H1 (cell line): ENCODE measurements at regions not wholly inside any gene's neighbourhood (a gene's known extent, or its start where the extent isn't known, plus 50 kb on each side); places are given as distances from the start of the nearest gene placed in this dataset.
A peak's percentile ranks its signal among the peaks of the same experiment; 100 is the strongest.

Source experiments
- CTCF ChIA-PET: fragments of 300-600 bp; sonication (Branson Sonifier 250); formaldehyde crosslinking; loops from one replicate; lab custom pipeline; 2021; ENCODE audit not compliant: partially characterized antibody; lab: Charles Lee
- POLR2A ChIA-PET: fragments of 300-600 bp; sonication (Branson Sonifier 250); formaldehyde crosslinking; loops from one replicate; lab custom pipeline; 2021; ENCODE audit warnings: inconsistent platforms; ENCODE audit not compliant: partially characterized antibody; lab: Charles Lee
- DNase-seq, 2 experiments: peaks; one replicate each; pipeline versions ENCODE4 v3.0.0 to v3.0.0-alpha.2; 2010 to 2022; ENCODE audit warnings: low spot score in 2 of 2, low read depth in 1 of 2, mixed read lengths in 1 of 2
- FAIRE-seq: peaks from 2 replicates; lab custom pipeline; 2011; peaks lifted over from hg19 to GRCh38; lab: Jason Lieb, UNC
- H2AFZ ChIP-seq: 2 replicates; pipeline ENCODE4 v1.8.1; 2012; ENCODE audit warnings: low read length, inconsistent platforms
- H2AK5ac ChIP-seq: 2 replicates; pipeline ENCODE4 v1.6.1; 2013; ENCODE audit warnings: low read depth, low read length
- H2BK120ac ChIP-seq: replicated peaks from 2 replicates; pipeline ENCODE3; 2013; ENCODE audit warnings: low read depth, low read length, inconsistent platforms
- H2BK12ac ChIP-seq: 2 replicates; pipeline ENCODE4 v1.6.1; 2013; ENCODE audit warnings: low read depth, low read length
- H2BK15ac ChIP-seq: 2 replicates; pipeline ENCODE4 v1.6.1; 2013; ENCODE audit warnings: low read length
- H2BK20ac ChIP-seq: 2 replicates; pipeline ENCODE4 v1.6.1; 2013; ENCODE audit warnings: low read length
- H2BK5ac ChIP-seq: 2 replicates; pipeline ENCODE4 v1.6.1; 2013; ENCODE audit warnings: low read depth, low read length
- H3K14ac ChIP-seq: 2 replicates; pipeline ENCODE4 v1.6.1; 2013; ENCODE audit warnings: inconsistent platforms; ENCODE audit not compliant: insufficient read length
- H3K18ac ChIP-seq: 2 replicates; pipeline ENCODE4 v1.6.1; 2013; ENCODE audit warnings: low read length; ENCODE audit errors: extremely low read depth
- H3K23ac ChIP-seq: 2 replicates; pipeline ENCODE4 v1.6.1; 2013; ENCODE audit warnings: inconsistent platforms; ENCODE audit not compliant: insufficient read length
- H3K23me2 ChIP-seq: 2 replicates; pipeline ENCODE4 v1.6.1; 2013; ENCODE audit warnings: low read depth, low read length
- H3K27ac ChIP-seq: 2 replicates; pipeline ENCODE4 v1.6.1; 2011; ENCODE audit warnings: low read depth, low read length, inconsistent platforms
- H3K27me3 ChIP-seq, 4 experiments: replicated peaks in 1 of 4; 1 replicate in 1 of 4; 2 replicates in 3 of 4; pipeline versions ENCODE4 v1.6.1 to v1.8.1; 2011 to 2013; ENCODE audit warnings: low read length in 3 of 4, mild to moderate bottlenecking in 3 of 4, inconsistent platforms in 2 of 4, mixed read lengths in 2 of 4, moderate library complexity in 1 of 4; ENCODE audit not compliant: control insufficient read depth in 3 of 4, insufficient read depth in 3 of 4; ENCODE audit errors: extremely low read depth in 1 of 4
- H3K36me3 ChIP-seq, 4 experiments: 2 replicates each; pipeline versions ENCODE4 v1.6.1 to v1.8.1; 2011 to 2013; ENCODE audit warnings: mild to moderate bottlenecking in 4 of 4, low read length in 3 of 4, moderate library complexity in 2 of 4, control low read depth in 1 of 4, inconsistent platforms in 1 of 4; ENCODE audit not compliant: insufficient read depth in 4 of 4, control insufficient read depth in 2 of 4
- H3K4ac ChIP-seq: replicated peaks from 2 replicates; pipeline ENCODE3; 2013; ENCODE audit warnings: low read length, low read depth, mixed read lengths, inconsistent platforms; ENCODE audit not compliant: insufficient read length
- H3K4me1 ChIP-seq, 4 experiments: replicated peaks in 1 of 4; 1 replicate in 1 of 4; 2 replicates in 3 of 4; pipeline versions ENCODE4 v1.6.1 to v1.8.1; 2011 to 2013; ENCODE audit warnings: low read length in 3 of 4, inconsistent platforms in 2 of 4, mixed read lengths in 1 of 4; ENCODE audit not compliant: insufficient read depth in 4 of 4, control insufficient read depth in 3 of 4
- H3K4me2 ChIP-seq, 2 experiments: 2 replicates each; pipeline versions ENCODE4 v1.6.1 to v1.8.1; 2011 to 2013; ENCODE audit warnings: low read depth in 2 of 2, low read length in 2 of 2, control low read depth in 1 of 2, inconsistent platforms in 1 of 2, mild to moderate bottlenecking in 1 of 2; ENCODE audit not compliant: insufficient read depth in 1 of 2
- H3K4me3 ChIP-seq, 4 experiments: fragments of 200-600, 300-600 bp in 1 of 4; sonication (generic), shearing (Covaris generic), sonication (Bioruptor Twin) in 1 of 4; 2 replicates each; pipeline versions ENCODE4 v1.5.1 to v1.8.1; 2011 to 2016; ENCODE audit warnings: low read length in 4 of 4, low read depth in 3 of 4, control low read depth in 2 of 4, inconsistent platforms in 2 of 4, mild to moderate bottlenecking in 2 of 4, mixed read lengths in 1 of 4, moderate library complexity in 1 of 4; ENCODE audit not compliant: insufficient read depth in 2 of 4; ENCODE audit errors: extremely low read depth in 1 of 4
- H3K56ac ChIP-seq: replicated peaks from 2 replicates; pipeline ENCODE3; 2013; ENCODE audit warnings: low read depth, mild to moderate bottlenecking, mixed read lengths, low read length, inconsistent platforms; ENCODE audit not compliant: insufficient read length
- H3K79me1 ChIP-seq: 2 replicates; pipeline ENCODE4 v1.6.1; 2013; ENCODE audit warnings: low read depth, low read length, control low read depth
- H3K79me2 ChIP-seq, 2 experiments: 2 replicates each; pipeline versions ENCODE4 v1.6.1 to v1.8.1; 2012 to 2013; ENCODE audit warnings: low read length in 2 of 2, mild to moderate bottlenecking in 2 of 2, inconsistent platforms in 1 of 2; ENCODE audit not compliant: insufficient read depth in 2 of 2, control insufficient read depth in 1 of 2
- H3K9ac ChIP-seq, 4 experiments: replicated peaks in 1 of 4; 1 replicate in 1 of 4; 2 replicates in 3 of 4; pipeline versions ENCODE4 v1.6.1 to v1.8.1; 2011 to 2013; ENCODE audit warnings: low read depth in 3 of 4, low read length in 3 of 4, control low read depth in 2 of 4, mild to moderate bottlenecking in 2 of 4, moderate library complexity in 2 of 4, inconsistent platforms in 1 of 4; ENCODE audit errors: extremely low read depth in 1 of 4
- H3K9me3 ChIP-seq, 2 experiments: 2 replicates each; pipeline versions ENCODE4 v1.6.1 to v1.8.1; 2012 to 2013; ENCODE audit warnings: mild to moderate bottlenecking in 2 of 2, moderate library complexity in 2 of 2, control low read depth in 1 of 2, inconsistent platforms in 1 of 2, low read depth in 1 of 2, low read length in 1 of 2, mixed read lengths in 1 of 2; ENCODE audit not compliant: insufficient read depth in 2 of 2
- H4K20me1 ChIP-seq, 2 experiments: replicated peaks in 1 of 2; 2 replicates each; pipeline versions ENCODE3 to v1.8.1; 2011 to 2013; ENCODE audit warnings: inconsistent platforms in 2 of 2, low read length in 2 of 2, mild to moderate bottlenecking in 1 of 2; ENCODE audit not compliant: insufficient read depth in 2 of 2, control insufficient read depth in 1 of 2
- H4K5ac ChIP-seq: 2 replicates; pipeline ENCODE4 v1.6.1; 2013; ENCODE audit warnings: low read length, low read depth, mixed read lengths, inconsistent platforms; ENCODE audit not compliant: insufficient read length
- H4K8ac ChIP-seq: 2 replicates; pipeline ENCODE4 v1.8.0; 2013; ENCODE audit warnings: mild to moderate bottlenecking, moderate library complexity, low read length, inconsistent platforms; ENCODE audit not compliant: insufficient read depth; ENCODE audit errors: extremely low read depth
- H4K91ac ChIP-seq: replicated peaks from 2 replicates; pipeline ENCODE3; 2013; ENCODE audit warnings: low read length, mixed read lengths, inconsistent platforms; ENCODE audit not compliant: insufficient read length
- CHD2 ChIP-seq: IDR thresholded peaks from 2 replicates; pipeline ENCODE4 v1.6.1; 2012; ENCODE audit warnings: low read length, improper control_type of control experiment
- EZH2 ChIP-seq: fragments of 200-600 bp; sonication (generic); IDR thresholded peaks from 2 replicates; pipeline ENCODE4 v1.7.1; 2012; ENCODE audit warnings: low read depth, mild to moderate bottlenecking, moderate library complexity, low read length, inconsistent platforms; ENCODE audit not compliant: severe bottlenecking
- RAD21 ChIP-seq, 2 experiments: IDR thresholded peaks in 1 of 2; conservative IDR thresholded peaks in 1 of 2; 2 replicates each; pipeline ENCODE4 v1.6.1; 2011; ENCODE audit warnings: low read depth in 2 of 2, low read length in 2 of 2, improper control_type of control experiment in 1 of 2, inconsistent platforms in 1 of 2, mild to moderate bottlenecking in 1 of 2, moderate library complexity in 1 of 2
- RXRA ChIP-seq: IDR thresholded peaks from 2 replicates; pipeline ENCODE4 v1.6.1; 2011; ENCODE audit warnings: low read depth, mild to moderate bottlenecking, low read length, moderate library complexity; ENCODE audit not compliant: insufficient read depth
- WGBS, 2 experiments: shearing (Covaris generic) in 1 of 2; methylation state at CpG; one replicate each; pipeline versions ENCODE4 v1.1.6 to v1.1.7; 2013 to 2015; ENCODE audit warnings: low lambda C conversion rate in 2 of 2, mixed read lengths in 2 of 2, inconsistent platforms in 1 of 2, low coverage in 1 of 2, missing lambda C conversion rate in 1 of 2; ENCODE audit not compliant: insufficient replicate concordance in 2 of 2, insufficient coverage in 1 of 2, insufficient read length in 1 of 2; ENCODE audit errors: extremely low coverage in 1 of 2, missing lambda C conversion rate in 1 of 2; 5-methylcytosine and 5-hydroxymethylcytosine counted together
- TF ChIP-seq, protein P1 (sequence below), 3 experiments: IDR thresholded peaks; 1 replicate in 2 of 3; 2 replicates in 1 of 3; pipeline versions ENCODE4 v1.5.1 to v1.6.1; 2011; ENCODE audit warnings: low read length in 3 of 3, mild to moderate bottlenecking in 3 of 3, inconsistent platforms in 2 of 3, low read depth in 1 of 3, moderate library complexity in 1 of 3; ENCODE audit not compliant: insufficient read depth in 1 of 3; ENCODE audit errors: control extremely low read depth in 1 of 3

GRCh38 chrX:121571333-121571732 lies 523.9 kb downstream of the GLUD2 start:
- Histone ChIP-seq H3K9me3 (no peaks in the 10 kb centered on the region), H3K36me3 (no peaks in the 10 kb centered on the region), H2AFZ (no peak overlapping the region), H2BK12ac (no peak overlapping the region), H3K79me1 (no peaks in the 10 kb centered on the region), H4K5ac (no peak overlapping the region), H3K18ac (no peak overlapping the region), H3K79me2 (no peaks in the 10 kb centered on the region), H3K4me2 (no peak overlapping the region), H3K23me2 (no peaks in the 10 kb centered on the region), H3K4me1 (no peaks in the 10 kb centered on the region), H3K27ac (no peak overlapping the region), H4K91ac (no peak overlapping the region), H3K27me3 (no peaks in the 10 kb centered on the region), H3K4me3 (no peak overlapping the region), H3K56ac (no peak overlapping the region), H3K23ac (no peak overlapping the region), H2BK20ac (no peak overlapping the region), H2BK15ac (no peak overlapping the region), H3K4ac (no peak overlapping the region), H2AK5ac (no peak overlapping the region), H2BK120ac (no peak overlapping the region), H4K20me1 (no peaks in the 10 kb centered on the region), H2BK5ac (no peak overlapping the region), H3K14ac (no peak overlapping the region), H3K9ac (no peak overlapping the region), H4K8ac (no peak overlapping the region)
- WGBS, 2 experiments, result 95% methylated on average over 7 of the region's 7 CpGs; no CpG with 5 or more reads in 1 of the 2 experiments
- TF ChIP-seq RXRA, result no peak
- no peak for TF ChIP-seq CHD2
- TF ChIP-seq EZH2, result no peak
- TF ChIP-seq RAD21 (IDR thresholded peaks at IDR 0.05 in 1 of 2, conservative IDR thresholded peaks at IDR 0.05 in 1 of 2; ENCODE audit: low read depth in 2 of 2, low read length in 2 of 2), result peak; percentile 42 to 57
- TF ChIP-seq, protein P1, sequence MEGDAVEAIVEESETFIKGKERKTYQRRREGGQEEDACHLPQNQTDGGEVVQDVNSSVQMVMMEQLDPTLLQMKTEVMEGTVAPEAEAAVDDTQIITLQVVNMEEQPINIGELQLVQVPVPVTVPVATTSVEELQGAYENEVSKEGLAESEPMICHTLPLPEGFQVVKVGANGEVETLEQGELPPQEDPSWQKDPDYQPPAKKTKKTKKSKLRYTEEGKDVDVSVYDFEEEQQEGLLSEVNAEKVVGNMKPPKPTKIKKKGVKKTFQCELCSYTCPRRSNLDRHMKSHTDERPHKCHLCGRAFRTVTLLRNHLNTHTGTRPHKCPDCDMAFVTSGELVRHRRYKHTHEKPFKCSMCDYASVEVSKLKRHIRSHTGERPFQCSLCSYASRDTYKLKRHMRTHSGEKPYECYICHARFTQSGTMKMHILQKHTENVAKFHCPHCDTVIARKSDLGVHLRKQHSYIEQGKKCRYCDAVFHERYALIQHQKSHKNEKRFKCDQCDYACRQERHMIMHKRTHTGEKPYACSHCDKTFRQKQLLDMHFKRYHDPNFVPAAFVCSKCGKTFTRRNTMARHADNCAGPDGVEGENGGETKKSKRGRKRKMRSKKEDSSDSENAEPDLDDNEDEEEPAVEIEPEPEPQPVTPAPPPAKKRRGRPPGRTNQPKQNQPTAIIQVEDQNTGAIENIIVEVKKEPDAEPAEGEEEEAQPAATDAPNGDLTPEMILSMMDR (IDR thresholded peaks at IDR 0.05; ENCODE audit: control extremely low read depth in 1 of 3, insufficient read depth in 1 of 3, low read depth in 1 of 3, low read length in 3 of 3), result peak in 1 of 3 experiments; percentile 8; a peak in 1 of 4 replicates
- ChIA-PET POLR2A (no interaction called here), CTCF (interaction anchor here (0.9 kb wide), 1 partner anchor 198 kb away, joined by 3 read pairs; no protein-coding TSS in a partner anchor)
- DNase-seq (no peak), FAIRE-seq (no peak)
